ENCODE measurements at regions not wholly inside any gene's neighbourhood (a gene's known extent, or its start where the extent isn't known, plus 50 kb on each side); places are given as distances from the start of the nearest gene placed in this dataset.
"Not testable (repeated sequence)": the region's sequence is repeated elsewhere in the genome, so short reads cannot be mapped to it uniquely, and the experiment has no call there.

GRCh38 chr3:192993411-192993810, 75.8 kb upstream of the MB21D2 start:
- Histone ChIP-seq H3K4me1 (ENCODE audit: control insufficient read depth in 1 of 2, insufficient read depth in 2 of 2, low read depth in 1 of 2, low read length in 1 of 2) (no peaks in the 10 kb centered on the region), H3F3A (replicated peaks; ENCODE audit: insufficient read depth) (no peaks in the 10 kb centered on the region), H3K36me3 (replicated peaks in 1 of 2; ENCODE audit: control insufficient read depth in 1 of 2, insufficient read depth in 2 of 2, low read length in 1 of 2) (no peaks in the 10 kb centered on the region), H3K4me3 (ENCODE audit: low read depth in 2 of 2, low read length in 1 of 2) (no peak overlapping the region), H2AFZ (ENCODE audit: low read depth) (no peak overlapping the region), H3K27me3 (ENCODE audit: insufficient read depth) (no peaks in the 10 kb centered on the region), H3K9me2 (no peaks in the 10 kb centered on the region), H3K27ac (ENCODE audit: low read depth in 2 of 2, low read length in 1 of 2) (no peak overlapping the region), H3K9me3 (no peaks in the 10 kb centered on the region), H4K20me1 (ENCODE audit: insufficient read depth) (no peaks in the 10 kb centered on the region), H3K4me2 (no peak overlapping the region), H3K79me2 (ENCODE audit: insufficient read depth) (no peaks in the 10 kb centered on the region), H3K9ac (no peak overlapping the region)
- no peak for DNase-seq
- TF ChIP-seq RXRA (IDR thresholded peaks at IDR 0.05; ENCODE audit: borderline replicate concordance, low read depth): no peak
- no peak for TF ChIP-seq MAX (IDR thresholded peaks at IDR 0.05; ENCODE audit: low read depth)
- no peak for TF ChIP-seq JUND (IDR thresholded peaks at IDR 0.05)
- TF ChIP-seq FOXJ3 (CRISPR knock-in tag; IDR thresholded peaks at IDR 0.05): no peak
- TF ChIP-seq USF2 (IDR thresholded peaks at IDR 0.05; ENCODE audit: borderline replicate concordance, low read depth, low read length): no peak
- 49% methylated on average over 3 of the region's 3 CpGs for WGBS (ENCODE audit: low lambda C conversion rate)
- ChIA-PET POLR2A (no interaction called here), CTCF (interaction anchor here (0.9 to 1.1 kb wide), 2 partner anchors 176 to 180 kb away, joined by 3 to 5 read pairs; no protein-coding TSS in a partner anchor)

GRCh38 chr3:193001113-193001512, 83.5 kb upstream of the MB21D2 start:
- H3K4me1 ChIP-seq (ENCODE audit: control insufficient read depth in 1 of 2, insufficient read depth in 2 of 2, low read depth in 1 of 2, low read length in 1 of 2); H3K4me3 ChIP-seq (ENCODE audit: low read depth in 2 of 2, low read length in 1 of 2); H3K79me2 ChIP-seq (ENCODE audit: insufficient read depth); H2AFZ ChIP-seq (ENCODE audit: low read depth); H3K9me2 ChIP-seq; CTCF ChIA-PET; H3K27ac ChIP-seq (ENCODE audit: low read depth in 2 of 2, low read length in 1 of 2); H3K9ac ChIP-seq; H3F3A ChIP-seq (replicated peaks; ENCODE audit: insufficient read depth); POLR2A ChIA-PET; H3K9me3 ChIP-seq; H3K4me2 ChIP-seq; H4K20me1 ChIP-seq (ENCODE audit: insufficient read depth); H3K36me3 ChIP-seq (replicated peaks in 1 of 2; ENCODE audit: control insufficient read depth in 1 of 2, insufficient read depth in 2 of 2, low read length in 1 of 2); H3K27me3 ChIP-seq (ENCODE audit: insufficient read depth); DNase-seq: not testable (repeated sequence)
- WGBS (ENCODE audit: low lambda C conversion rate): 90% methylated on average over 5 of the region's 5 CpGs

- DNase-seq; H3K9me3 ChIP-seq; H3K9ac ChIP-seq; H3K27me3 ChIP-seq (ENCODE audit: insufficient read depth); H3K9me2 ChIP-seq; H3K27ac ChIP-seq (ENCODE audit: low read depth in 2 of 2, low read length in 1 of 2); H3K36me3 ChIP-seq (replicated peaks in 1 of 2; ENCODE audit: control insufficient read depth in 1 of 2, insufficient read depth in 2 of 2, low read length in 1 of 2); CTCF ChIA-PET; H3K4me2 ChIP-seq; POLR2A ChIA-PET; H3K4me1 ChIP-seq (ENCODE audit: control insufficient read depth in 1 of 2, insufficient read depth in 2 of 2, low read depth in 1 of 2, low read length in 1 of 2); H3K79me2 ChIP-seq (ENCODE audit: insufficient read depth); H3K4me3 ChIP-seq (ENCODE audit: low read depth in 2 of 2, low read length in 1 of 2); H4K20me1 ChIP-seq (ENCODE audit: insufficient read depth); H3F3A ChIP-seq (replicated peaks; ENCODE audit: insufficient read depth); H2AFZ ChIP-seq (ENCODE audit: low read depth): not testable (repeated sequence)
- 6% methylated on average over 1 of the region's 1 CpG for WGBS (ENCODE audit: low lambda C conversion rate)
These were observed 86.0 kb upstream of the MB21D2 start for GRCh38 chr3:193003624-193004023.

GRCh38 chr3:193008654-193009053, 91.0 kb upstream of the MB21D2 start:
- DNase-seq: no peak
- 60% methylated on average over 1 of the region's 1 CpG for WGBS (ENCODE audit: low lambda C conversion rate)
- Histone ChIP-seq H3K4me3 (ENCODE audit: low read depth in 2 of 2, low read length in 1 of 2) (no peak overlapping the region), H4K20me1 (ENCODE audit: insufficient read depth) (no peaks in the 10 kb centered on the region), H2AFZ (ENCODE audit: low read depth) (no peak overlapping the region), H3K27ac (ENCODE audit: low read depth in 2 of 2, low read length in 1 of 2) (no peak overlapping the region), H3F3A (replicated peaks; ENCODE audit: insufficient read depth) (no peaks in the 10 kb centered on the region), H3K27me3 (ENCODE audit: insufficient read depth) (no peaks in the 10 kb centered on the region), H3K9ac (no peak overlapping the region), H3K4me2 (no peak overlapping the region), H3K9me3 (peaks cover 4% of the 10 kb centered on the region; the same call in 1 of the 2 replicates), H3K9me2 (no peaks in the 10 kb centered on the region), H3K79me2 (ENCODE audit: insufficient read depth) (no peaks in the 10 kb centered on the region), H3K4me1 (ENCODE audit: control insufficient read depth in 1 of 2, insufficient read depth in 2 of 2, low read depth in 1 of 2, low read length in 1 of 2) (no peaks in the 10 kb centered on the region), H3K36me3 (replicated peaks in 1 of 2; ENCODE audit: control insufficient read depth in 1 of 2, insufficient read depth in 2 of 2, low read length in 1 of 2) (no peaks in the 10 kb centered on the region)
- TF ChIP-seq MXI1 (IDR thresholded peaks at IDR 0.05; ENCODE audit: low read depth, low read length) (no peak), YY1 (IDR thresholded peaks at IDR 0.05; ENCODE audit: low read depth) (no peak), USF2 (IDR thresholded peaks at IDR 0.05; ENCODE audit: borderline replicate concordance, low read depth, low read length) (no peak), FOXM1 (IDR thresholded peaks at IDR 0.05; ENCODE audit: low read depth) (no peak)
- ChIA-PET POLR2A (no interaction called here), CTCF (no interaction called here)
